ENCODE measurements at regions not wholly inside any gene's neighbourhood (a gene's known extent, or its start where the extent isn't known, plus 50 kb on each side); places are given as distances from the start of the nearest gene placed in this dataset.

- no peak for TF ChIP-seq EGR1 (IDR thresholded peaks at IDR 0.05; ENCODE audit: borderline replicate concordance, low read depth, low read length)
- no peak for TF ChIP-seq CBX8 (IDR thresholded peaks at IDR 0.05; ENCODE audit: borderline replicate concordance, low read depth, low read length)
Measured at GRCh38 chr4:71140563-71140962, 147.1 kb downstream of the DCK start.
